Activated CD4-positive, alpha-beta T cell treated with anti-CD3 and anti-CD28 coated beads, Interleukin-2, Interleukin-6, amounts not matched to agents 100 ng/mL and 50 ng/mL, durations not matched to agents 16 hours and 8 hours (primary cell): ENCODE measurements at regions not wholly inside any gene's neighbourhood (a gene's known extent, or its start where the extent isn't known, plus 50 kb on each side); places are given as distances from the start of the nearest gene placed in this dataset.

Source experiments
- DNase-seq: peaks from one replicate; pipeline ENCODE4 v3.0.0-alpha.2; 2020

DNA sequence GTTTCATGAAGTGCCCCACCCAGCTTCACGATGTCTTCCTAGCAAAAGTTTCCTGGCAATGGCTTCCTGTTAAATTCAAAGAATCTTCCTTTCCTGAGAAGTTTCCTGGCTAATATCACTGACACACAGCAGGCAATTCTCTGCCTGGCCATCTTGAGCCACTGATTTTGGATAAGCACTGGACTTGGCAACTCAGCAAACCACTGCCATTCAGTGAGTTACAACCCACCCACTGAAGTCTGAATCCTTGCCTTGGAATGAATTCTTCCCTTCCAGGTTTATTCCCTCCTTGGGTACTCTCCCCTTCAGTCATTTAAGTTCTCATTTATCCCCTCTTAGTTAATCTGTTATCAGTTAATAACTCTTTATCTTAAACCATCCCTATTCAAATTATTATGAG, 426.0 kb downstream of the MBD2 start:
- no peak for DNase-seq

DNA sequence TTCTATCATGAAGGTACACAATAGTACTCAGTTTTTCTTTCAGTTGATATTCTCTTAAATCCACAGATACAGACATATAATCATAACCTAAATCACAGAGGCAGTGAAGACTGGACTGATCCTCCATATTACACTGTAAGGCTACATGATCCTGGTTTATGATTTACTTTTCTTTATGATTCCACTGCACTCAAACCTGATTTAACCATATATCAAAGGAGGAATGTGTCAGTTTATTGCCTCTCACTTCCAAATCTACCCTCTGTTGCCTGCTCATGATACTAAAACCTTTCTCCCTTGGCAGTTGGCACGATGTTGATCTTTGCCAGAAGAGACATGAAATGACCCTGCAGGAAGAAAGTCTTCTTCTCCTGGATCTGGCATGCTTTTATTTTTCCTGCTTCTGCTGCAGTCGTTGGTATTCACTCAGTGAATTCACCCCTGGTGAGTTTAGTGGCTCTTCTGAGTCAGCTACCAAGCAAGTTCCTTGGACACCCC, 426.4 kb downstream of the MBD2 start:
- DNase-seq = no peak

DNA sequence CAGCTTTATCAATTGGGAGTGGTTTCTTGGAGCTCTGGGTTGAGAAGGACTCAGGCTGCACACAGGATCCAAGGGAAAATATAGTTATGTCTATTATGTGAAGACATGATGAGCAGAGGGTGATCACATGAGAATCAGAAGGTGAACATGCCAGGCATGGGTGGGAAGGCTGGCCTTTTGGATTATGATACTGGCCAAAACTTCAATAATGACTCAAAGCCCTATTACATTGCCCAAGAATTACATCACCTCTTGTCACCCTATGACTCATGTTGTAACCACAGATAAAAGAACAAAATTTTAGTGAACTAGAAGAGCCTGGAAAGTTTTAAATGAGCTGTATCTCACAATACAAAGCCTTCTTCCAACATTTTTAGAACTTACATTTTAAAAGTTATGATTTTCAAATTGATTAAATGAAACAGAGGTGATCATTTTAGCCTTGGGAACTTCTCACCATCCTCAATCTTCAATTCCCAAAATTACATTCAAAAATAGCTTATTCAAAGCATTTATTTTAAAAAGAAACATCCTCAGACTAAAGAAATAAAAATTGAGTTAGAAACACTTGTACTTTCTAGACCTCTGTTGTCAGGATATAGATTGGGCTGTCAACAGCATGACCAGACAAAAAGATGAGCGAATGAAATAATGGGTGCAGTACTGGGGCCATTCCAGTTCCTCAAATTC, 428.3 kb downstream of the MBD2 start:
- peak; percentile 33 for DNase-seq

DNA sequence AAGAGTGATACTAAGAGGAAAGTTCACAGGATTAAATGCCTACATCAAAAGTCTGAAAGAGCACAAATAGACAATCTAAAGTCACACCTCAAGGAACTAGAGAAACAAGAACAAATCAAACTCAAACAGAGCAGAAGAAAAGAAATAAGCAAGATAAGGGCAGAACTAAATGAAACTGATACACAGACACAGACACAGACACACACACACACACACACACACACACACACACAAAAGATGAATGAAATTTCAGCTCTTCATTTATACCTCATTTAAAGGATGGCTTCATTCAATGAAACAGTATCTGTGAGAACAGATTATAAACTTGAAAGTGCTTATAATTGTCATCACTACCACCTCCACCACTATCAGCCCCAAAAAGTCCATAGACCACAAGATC, 428.9 kb downstream of the MBD2 start:
- no peak for DNase-seq

DNA sequence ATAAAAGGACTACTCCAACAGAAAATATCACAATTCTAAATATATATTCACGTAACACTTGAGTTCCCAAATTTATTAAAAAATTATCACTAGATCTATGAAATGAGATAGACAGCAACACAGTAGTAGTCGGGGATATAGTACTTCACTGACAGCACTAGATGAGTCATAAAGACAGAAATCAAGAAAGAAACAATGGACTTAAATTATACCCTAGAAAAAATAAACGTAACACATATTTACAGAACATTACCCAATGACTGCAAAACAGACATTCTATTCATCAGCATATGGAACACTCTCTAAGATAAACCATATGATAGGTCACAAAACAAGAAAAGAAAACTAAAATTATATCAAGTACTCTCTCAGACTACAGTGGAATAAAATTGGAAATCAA, 429.4 kb downstream of the MBD2 start:
- DNase-seq = no peak

DNA sequence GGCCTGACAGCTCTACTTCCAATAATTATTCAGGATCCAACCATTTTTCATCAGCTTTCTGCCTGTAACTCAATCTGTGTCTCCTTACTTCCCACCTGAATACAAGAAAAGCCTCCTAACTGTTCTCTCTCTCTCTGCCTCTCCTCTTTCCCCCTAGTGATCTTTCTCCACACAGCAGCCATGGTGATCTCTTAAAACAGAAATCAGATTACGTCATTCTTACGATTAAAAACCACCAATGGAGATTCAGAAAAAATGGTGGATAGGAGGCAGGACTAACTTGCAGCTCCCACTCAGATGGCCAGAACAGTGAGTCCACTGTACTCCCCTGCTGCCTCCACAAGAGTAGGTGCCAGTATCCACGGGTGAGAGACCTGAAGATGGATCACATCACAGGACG, 431.7 kb downstream of the MBD2 start:
- DNase-seq = no peak

GRCh38 chr18:53790786-53791185, 433.7 kb downstream of the MBD2 start:
- DNase-seq = no peak

DNA sequence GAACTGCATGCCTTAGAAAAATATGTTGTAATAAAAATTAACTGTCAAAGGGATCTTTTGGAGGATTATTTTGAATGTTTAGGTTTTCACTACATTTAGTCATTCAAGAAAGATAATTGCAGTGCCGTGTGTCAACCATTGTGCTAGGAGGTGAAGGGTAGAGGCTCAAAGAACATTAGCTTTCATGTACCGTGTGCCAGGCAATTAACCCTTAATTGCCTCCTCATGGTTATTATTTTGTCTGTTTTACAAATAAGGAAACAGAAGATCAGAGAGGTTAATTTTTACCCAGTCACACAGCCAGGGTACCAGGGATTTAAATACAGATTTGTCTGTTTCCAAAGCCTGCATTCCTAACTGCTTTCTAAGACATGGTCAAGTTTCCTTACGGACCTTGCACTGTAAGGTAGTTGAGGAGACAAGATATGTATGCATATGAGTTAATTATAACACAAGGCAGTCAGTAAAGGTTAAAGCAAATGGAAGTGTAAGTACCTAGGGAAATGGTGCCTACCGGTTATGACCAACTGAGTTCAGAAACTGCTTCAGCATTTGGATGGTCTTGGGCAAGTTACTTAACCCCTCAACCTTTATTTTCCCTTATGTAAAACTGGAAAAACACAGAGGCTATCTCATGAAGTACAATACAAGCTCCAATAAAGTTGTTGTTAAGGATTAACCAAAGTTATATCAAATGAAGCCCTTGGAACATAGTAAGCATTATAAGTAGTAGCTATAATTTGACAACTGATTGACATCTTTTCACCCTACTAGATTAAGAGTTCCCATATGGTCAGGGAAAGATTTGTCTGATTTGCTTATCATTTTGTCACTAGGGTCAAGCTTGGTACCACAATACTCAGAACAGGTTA, 434.9 kb downstream of the MBD2 start:
- no peak for DNase-seq

DNA sequence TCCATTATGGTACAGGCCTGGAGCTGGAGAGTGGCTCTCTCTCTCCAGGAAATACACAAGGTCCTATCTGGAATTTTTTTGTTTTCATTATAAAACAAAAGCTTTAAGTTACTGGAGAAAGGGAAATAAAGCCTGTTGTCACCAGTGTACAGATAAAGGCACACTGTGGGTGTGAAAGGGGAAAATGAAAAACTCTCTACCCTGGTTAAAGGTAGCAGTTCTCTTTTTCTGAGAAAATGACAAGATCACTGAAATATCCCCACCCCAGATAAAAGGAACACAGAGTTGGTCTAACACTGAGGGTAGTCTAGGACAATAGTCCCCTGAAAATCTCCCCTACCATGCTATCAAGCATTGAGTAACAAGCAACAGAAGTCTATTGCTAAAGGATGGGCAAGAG, 438.7 kb downstream of the MBD2 start:
- DNase-seq = no peak

DNA sequence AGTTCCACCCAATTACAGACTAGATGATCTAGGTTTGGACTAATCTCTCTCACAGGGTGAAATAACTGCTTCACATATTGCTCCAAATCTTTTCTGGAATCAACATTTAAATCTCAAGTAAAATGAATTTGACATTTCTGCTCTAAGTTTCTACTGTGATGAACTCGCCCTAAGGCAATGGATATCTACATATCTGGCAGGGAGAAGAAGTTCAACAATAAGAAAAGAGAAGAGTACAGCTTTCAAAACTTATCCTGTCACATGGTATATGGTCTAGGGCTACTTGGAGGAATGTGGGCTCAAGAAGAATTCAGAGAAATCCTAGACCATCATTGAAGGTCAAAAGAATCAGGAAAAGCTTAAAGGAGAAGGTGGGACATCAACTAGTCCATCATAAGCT, 440.2 kb downstream of the MBD2 start:
- no peak for DNase-seq

GRCh38 chr18:53780666-53781065, 443.8 kb downstream of the MBD2 start:
- DNase-seq = no peak

DNA sequence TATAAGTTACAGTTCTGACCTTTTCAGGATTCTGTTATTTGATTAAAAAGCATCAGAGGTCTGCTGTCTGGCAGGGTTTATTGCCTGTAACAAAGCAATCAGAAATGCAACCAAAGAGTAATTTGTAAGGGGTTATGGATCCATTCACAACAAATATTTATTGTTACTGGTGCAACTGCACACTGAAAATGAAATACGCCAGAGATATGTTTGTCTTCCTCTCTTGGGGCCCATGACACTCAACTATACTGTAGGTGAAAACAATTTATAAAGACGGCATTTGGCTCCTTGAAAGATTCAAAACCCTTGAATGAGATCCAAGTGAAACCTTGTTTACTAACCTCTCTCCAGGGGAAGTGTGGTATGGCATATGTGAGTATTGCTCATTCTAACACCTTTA, 452.2 kb downstream of the MBD2 start:
- no peak for DNase-seq

DNA sequence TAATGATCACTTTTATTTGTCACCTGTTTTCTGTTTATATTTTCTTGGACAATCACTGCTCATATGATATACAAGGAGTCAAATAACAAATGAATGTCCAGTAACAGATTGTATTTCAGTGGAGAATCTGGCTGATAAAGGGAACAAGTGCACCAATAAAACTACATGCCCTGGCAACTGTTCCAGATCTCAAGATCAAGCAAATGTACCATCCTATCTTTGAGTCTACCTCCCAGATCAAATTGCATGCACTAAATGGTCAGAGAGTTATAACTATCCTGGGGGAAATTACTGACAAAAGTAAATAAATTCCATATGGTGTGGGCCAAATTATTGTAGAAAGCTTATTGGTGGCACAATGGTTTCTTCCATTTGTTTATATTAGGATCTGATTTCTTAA, 452.8 kb downstream of the MBD2 start:
- no peak for DNase-seq

DNA sequence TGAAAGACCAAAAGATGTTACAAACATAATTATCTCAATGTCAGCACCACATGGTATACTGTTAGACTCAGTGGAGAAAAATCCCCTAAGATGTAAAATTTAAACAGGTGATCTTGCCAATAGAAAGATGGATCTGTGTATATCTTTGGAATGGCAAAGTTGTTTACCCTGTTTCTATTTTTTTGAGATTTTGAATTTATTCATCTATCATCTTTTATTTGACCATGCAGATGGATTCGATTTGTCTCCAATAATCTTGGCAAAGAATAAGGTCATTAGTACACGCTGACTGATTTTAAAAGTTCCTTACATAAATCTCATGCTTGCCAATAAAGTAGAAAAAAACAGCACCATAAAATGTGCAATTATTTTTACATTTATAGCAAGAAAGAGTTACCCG, 459.3 kb downstream of the MBD2 start:
- DNase-seq = no peak

GRCh38 chr18:53764086-53764485, 460.4 kb downstream of the MBD2 start:
- DNase-seq = no peak

DNA sequence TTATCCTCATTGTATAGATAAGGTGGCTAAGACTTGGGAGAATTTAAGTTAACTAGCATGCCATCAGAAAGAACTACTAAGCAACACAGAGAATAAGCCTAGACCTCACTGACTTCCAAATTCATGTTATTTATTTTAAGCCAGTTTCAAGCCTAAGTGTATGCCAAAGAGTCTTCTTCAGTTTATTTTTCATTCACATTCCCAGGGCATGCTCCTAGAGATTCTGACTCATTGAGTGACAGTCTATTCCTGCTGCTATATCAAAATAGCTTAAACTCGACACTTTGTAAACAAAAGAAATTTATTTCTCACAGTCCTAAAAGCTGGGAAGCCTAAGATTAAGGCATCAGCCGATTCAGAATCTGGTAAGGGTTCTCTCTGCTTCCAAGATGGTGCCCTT, 467.1 kb downstream of the MBD2 start:
- DNase-seq = no peak

GRCh38 chr18:53756610-53756972, 467.9 kb downstream of the MBD2 start:
- DNase-seq = no peak

DNA sequence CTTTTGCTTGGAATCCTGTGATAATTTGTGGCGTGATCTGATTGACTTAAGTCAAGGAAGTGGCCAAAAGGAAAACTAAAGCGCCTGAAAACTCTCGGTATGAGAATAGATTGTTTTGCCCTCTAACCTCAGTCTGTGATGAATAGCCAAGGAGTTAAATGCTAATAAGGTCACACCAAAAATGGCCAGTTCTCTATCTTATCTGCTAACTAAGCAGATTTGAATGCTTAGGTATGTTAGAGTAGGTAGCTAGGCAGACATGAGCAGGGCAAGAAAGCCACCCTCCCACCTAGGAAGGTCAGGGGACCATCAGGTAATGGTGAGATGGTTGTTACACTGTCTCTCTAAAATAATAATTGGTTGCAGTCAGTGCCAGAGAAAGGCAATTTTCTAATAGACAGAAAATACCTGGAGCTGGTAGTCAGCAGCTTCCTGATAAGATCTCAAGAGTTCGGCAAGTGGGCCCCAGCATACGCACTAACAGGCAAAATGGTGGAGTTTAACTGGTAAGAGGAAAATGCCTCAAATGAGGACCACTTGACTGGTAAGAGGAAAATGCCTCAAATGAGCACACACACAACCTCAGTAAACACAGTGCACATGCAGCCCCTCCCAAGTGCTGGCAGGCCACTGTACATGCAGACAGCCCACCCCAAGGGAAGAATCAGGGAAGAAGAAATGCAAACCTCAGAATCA, 468.4 kb downstream of the MBD2 start:
- no peak for DNase-seq

DNA sequence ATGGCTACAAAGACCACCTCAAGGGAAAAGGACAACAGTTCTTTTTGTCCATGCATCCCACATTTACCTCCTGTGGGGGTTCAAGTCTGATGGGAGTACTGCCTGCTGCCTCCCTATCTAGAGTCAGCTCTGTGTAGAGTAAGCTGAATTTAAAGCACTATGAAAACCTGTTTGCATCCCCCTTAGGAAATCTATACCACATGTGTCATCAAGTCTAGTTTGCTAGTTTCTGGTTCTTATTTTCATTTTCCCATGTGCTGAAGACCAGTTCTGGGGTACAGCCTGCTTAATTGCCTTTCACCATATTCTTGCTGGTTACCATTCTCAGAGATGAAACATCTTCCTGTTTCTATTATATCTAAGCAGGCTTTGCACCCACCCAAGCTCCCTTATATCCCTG, 470.3 kb downstream of the MBD2 start:
- DNase-seq = no peak

GRCh38 chr18:53753601-53754000, 470.9 kb downstream of the MBD2 start:
- DNase-seq = no peak

DNA sequence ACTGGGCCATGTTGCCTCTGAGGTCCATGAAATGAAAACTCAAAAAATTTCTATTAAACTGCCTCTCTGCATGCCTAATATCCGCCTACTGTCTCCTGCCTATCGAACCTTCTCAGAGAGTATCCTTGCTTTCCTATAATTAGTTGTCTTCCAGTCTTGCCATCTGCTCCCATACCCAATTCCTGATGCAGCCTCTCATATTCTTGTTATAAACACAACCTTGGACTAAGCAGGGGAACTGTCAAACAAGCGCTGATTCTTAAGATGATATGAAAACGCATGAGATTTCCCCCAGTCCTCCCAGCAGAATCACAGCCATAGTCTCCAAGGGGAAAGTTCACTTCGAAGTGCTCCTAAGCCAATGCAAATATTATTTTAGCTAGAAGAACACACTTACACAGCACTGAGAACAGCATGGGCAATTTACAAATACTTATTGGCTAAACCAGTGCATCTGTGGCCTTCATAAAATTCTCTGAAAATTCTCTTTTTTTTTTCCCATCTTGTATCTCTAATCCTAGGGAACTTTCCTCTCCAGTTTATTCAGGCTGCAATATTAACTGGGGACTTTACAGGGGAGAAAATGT, 471.6 kb downstream of the MBD2 start:
- DNase-seq = no peak

DNA sequence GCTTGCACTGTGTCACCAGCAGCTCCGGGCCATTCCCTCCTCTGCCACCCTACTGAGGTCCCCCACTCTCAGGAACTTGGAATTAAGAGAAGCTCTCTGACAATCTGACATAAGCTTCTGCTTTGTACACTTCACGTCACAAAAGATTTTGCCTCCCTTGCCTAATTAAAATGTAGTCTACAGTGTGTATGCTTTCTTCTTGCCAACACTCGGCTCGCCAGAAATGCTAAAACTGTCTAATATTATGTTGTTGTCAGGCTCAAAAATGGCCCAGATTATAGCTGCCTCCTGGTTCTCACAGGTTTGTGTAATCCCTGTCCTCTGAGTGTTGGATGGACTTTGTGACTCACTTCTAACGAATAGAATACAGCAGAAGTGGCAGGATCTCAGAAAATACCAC, 474.7 kb downstream of the MBD2 start:
- DNase-seq = no peak

DNA sequence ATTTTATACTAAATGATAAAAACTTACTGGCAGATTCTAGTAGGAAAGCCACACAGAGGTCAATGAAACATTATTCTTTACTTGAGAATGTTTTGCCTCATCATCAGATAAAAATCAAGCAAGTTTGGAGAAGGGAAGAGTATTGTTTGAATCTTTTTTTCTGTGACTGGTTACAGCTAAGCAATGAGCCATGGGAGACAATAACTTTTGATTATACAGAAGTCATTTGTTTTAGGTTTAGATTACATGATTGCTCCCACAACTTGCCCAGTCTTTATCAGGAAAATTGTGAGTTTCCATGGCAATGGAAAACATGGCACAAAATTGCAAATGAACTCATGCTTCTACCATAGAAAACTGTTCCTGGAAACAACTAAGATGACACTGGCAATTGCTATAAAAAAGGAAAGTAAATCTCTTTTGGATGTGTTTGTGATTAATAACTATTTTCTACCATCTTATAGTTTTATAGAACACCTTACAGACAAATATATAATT, 476.8 kb downstream of the MBD2 start:
- no peak for DNase-seq
